GM19395 (cell line): ENCODE measurements at regions not wholly inside any gene's neighbourhood (a gene's known extent, or its start where the extent isn't known, plus 50 kb on each side); places are given as distances from the start of the nearest gene placed in this dataset.

ENCODE experiments used
- ATAC-seq: cut with Tn5 transposase; IDR thresholded peaks from one replicate; pipeline ENCODE4 v1.9.1; 2021; ENCODE audit warnings: mild to moderate bottlenecking, moderate library complexity; ENCODE audit not compliant: unreplicated experiment

GRCh38 chr10:36256948-36257356 lies 614.9 kb upstream of the FZD8 start:
- ATAC-seq, result no peak

- ATAC-seq, result no peak
Observed at GRCh38 chr10:36256166-36256565, 614.1 kb upstream of the FZD8 start.

GRCh38 chr10:36254199-36254598 lies 612.1 kb upstream of the FZD8 start:
- ATAC-seq, result no peak

GRCh38 chr10:36253731-36254130 lies 611.6 kb upstream of the FZD8 start:
- ATAC-seq, result no peak

- no peak for ATAC-seq
Observed at GRCh38 chr10:36251068-36251467, 609.0 kb upstream of the FZD8 start.

GRCh38 chr10:36248304-36248981 lies 606.3 kb upstream of the FZD8 start:
- no peak for ATAC-seq

- no peak for ATAC-seq
Observed at GRCh38 chr10:36247478-36247877, 605.4 kb upstream of the FZD8 start.

- ATAC-seq, result no peak
Observed at GRCh38 chr10:36236931-36237330, 594.8 kb upstream of the FZD8 start.

- ATAC-seq, result no peak
Observed at GRCh38 chr10:36236341-36236740, 594.2 kb upstream of the FZD8 start.

GRCh38 chr10:36232935-36233334 lies 590.8 kb upstream of the FZD8 start:
- ATAC-seq, result no peak

GRCh38 chr10:36224431-36224985 lies 582.4 kb upstream of the FZD8 start:
- no peak for ATAC-seq

- ATAC-seq, result no peak
Observed at GRCh38 chr10:36221101-36221500, 579.0 kb upstream of the FZD8 start.

GRCh38 chr10:36220151-36220550 lies 578.1 kb upstream of the FZD8 start:
- no peak for ATAC-seq

GRCh38 chr10:36211856-36212255 lies 569.8 kb upstream of the FZD8 start:
- no peak for ATAC-seq

- ATAC-seq, result no peak
Observed at GRCh38 chr10:36209480-36209879, 567.4 kb upstream of the FZD8 start.

- no peak for ATAC-seq
Observed at GRCh38 chr10:36202881-36203280, 560.8 kb upstream of the FZD8 start.

GRCh38 chr10:36200577-36200976 lies 558.5 kb upstream of the FZD8 start:
- no peak for ATAC-seq

GRCh38 chr10:36198322-36198721 lies 556.2 kb upstream of the FZD8 start:
- ATAC-seq, result no peak

GRCh38 chr10:36195364-36195763 lies 553.3 kb upstream of the FZD8 start:
- ATAC-seq, result no peak

GRCh38 chr10:36194276-36194675 lies 552.2 kb upstream of the FZD8 start:
- no peak for ATAC-seq

GRCh38 chr10:36191009-36191408 lies 548.9 kb upstream of the FZD8 start:
- ATAC-seq, result no peak

GRCh38 chr10:36188461-36188860 lies 546.4 kb upstream of the FZD8 start:
- no peak for ATAC-seq

- ATAC-seq, result no peak
Observed at GRCh38 chr10:36188080-36188453, 546.0 kb upstream of the FZD8 start.
